HEK293 (cell line): ENCODE measurements at regions not wholly inside any gene's neighbourhood (a gene's known extent, or its start where the extent isn't known, plus 50 kb on each side); places are given as distances from the start of the nearest gene placed in this dataset.

Experiments
- KLF16 ChIP-seq: fragments of 450-650 bp; formaldehyde crosslinking; IDR thresholded peaks from 2 replicates; pipeline ENCODE4 v1.5.1; 2017; ENCODE audit warnings: missing biosample characterization, missing genetic modification characterization
- ZNF211 ChIP-seq: fragments of 450-650 bp; formaldehyde crosslinking; IDR thresholded peaks from 2 replicates; pipeline ENCODE4 v1.5.1; 2016; ENCODE audit warnings: low read depth, missing biosample characterization, missing genetic modification characterization
- ZNF274 ChIP-seq, 2 experiments: fragments of 200-500 bp in 1 of 2; fragments of 450-650 bp in 1 of 2; sonication (Bioruptor generic) in 1 of 2; formaldehyde crosslinking in 1 of 2; IDR thresholded peaks; 2 replicates each; pipeline versions ENCODE4 v1.5.1 to v1.6.1; 2014 to 2016; ENCODE audit warnings: borderline replicate concordance in 1 of 2, inconsistent platforms in 1 of 2, low read length in 1 of 2, missing biosample characterization in 1 of 2, missing genetic modification characterization in 1 of 2
- ZNF324 ChIP-seq: fragments of 450-650 bp; formaldehyde crosslinking; IDR thresholded peaks from 2 replicates; pipeline ENCODE4 v1.5.1; 2016; ENCODE audit warnings: missing biosample characterization, missing genetic modification characterization
- ZNF341 ChIP-seq: fragments of 450-650 bp; formaldehyde crosslinking; IDR thresholded peaks from 2 replicates; pipeline ENCODE4; 2016; ENCODE audit warnings: low read depth, missing biosample characterization, missing genetic modification characterization
- ZNF701 ChIP-seq: fragments of 450-650 bp; formaldehyde crosslinking; IDR thresholded peaks from 2 replicates; pipeline ENCODE4 v1.5.1; 2016; ENCODE audit warnings: missing biosample characterization, missing genetic modification characterization
- ZNF707 ChIP-seq: fragments of 450-650 bp; formaldehyde crosslinking; IDR thresholded peaks from 2 replicates; pipeline ENCODE4 v1.5.1; 2016; ENCODE audit warnings: missing biosample characterization, missing genetic modification characterization
- TF ChIP-seq, protein P1 (sequence below): sonication (generic); formaldehyde crosslinking; IDR thresholded peaks from 2 replicates; pipeline ENCODE4 v1.8.1; 2022; ENCODE audit warnings: mild to moderate bottlenecking, moderate library complexity, missing genetic modification reagents
- TF ChIP-seq, protein P2 (sequence below): fragments of 450-650 bp; formaldehyde crosslinking; IDR thresholded peaks from 2 replicates; pipeline ENCODE4 v1.5.1; 2017; ENCODE audit warnings: missing biosample characterization, missing genetic modification characterization
- TF ChIP-seq, protein P3 (sequence below): IDR thresholded peaks from 2 replicates; pipeline ENCODE4 v1.6.1; 2011; ENCODE audit warnings: mild to moderate bottlenecking, low read depth, low read length, borderline replicate concordance
- TF ChIP-seq, protein P4 (sequence below): fragments of 450-650 bp; formaldehyde crosslinking; IDR thresholded peaks from 2 replicates; pipeline ENCODE4 v1.5.1; 2016; ENCODE audit warnings: missing biosample characterization, missing genetic modification characterization
- TF ChIP-seq, protein P5 (sequence below): fragments of 450-650 bp; formaldehyde crosslinking; IDR thresholded peaks from 2 replicates; pipeline ENCODE4 v1.5.1; 2016; ENCODE audit warnings: missing biosample characterization, missing genetic modification characterization
- TF ChIP-seq, protein P6 (sequence below): fragments of 450-650 bp; formaldehyde crosslinking; IDR thresholded peaks from 2 replicates; pipeline ENCODE4 v1.5.1; 2016; ENCODE audit warnings: missing biosample characterization, missing genetic modification characterization

DNA sequence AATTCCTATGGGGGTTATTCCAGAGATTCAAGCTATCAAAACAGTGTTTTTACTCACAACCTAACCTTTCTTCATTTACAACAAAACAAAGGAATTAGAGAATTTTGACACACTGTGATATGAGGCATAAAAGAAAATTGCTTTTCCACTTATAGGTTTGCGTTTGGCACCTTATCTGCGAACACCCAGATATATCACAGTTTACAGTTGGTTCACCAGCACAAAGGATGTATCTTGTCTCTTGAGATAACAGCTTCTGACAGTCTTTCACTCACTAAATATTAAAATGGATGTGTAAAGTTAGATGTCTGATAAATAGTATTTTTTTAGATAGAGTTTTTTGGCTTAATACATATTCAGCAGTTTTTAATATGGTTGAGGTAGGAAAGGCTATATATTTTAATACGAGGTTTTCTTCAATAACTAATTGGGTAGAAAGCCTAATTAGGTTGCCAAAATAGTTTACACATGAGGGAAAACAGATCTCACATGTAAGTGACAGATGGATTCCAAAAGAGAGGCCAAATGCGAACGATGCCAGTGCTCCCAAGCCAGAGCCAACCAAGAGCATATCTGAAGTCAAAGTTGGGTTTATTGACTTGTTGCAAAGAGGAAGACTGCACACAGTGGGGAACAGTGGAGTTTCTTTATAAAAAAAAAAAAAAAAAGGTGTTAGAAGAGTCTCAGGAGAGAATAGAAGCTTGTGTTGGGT, 1495.2 kb downstream of the MAT2B start:
- TF ChIP-seq, protein P1, sequence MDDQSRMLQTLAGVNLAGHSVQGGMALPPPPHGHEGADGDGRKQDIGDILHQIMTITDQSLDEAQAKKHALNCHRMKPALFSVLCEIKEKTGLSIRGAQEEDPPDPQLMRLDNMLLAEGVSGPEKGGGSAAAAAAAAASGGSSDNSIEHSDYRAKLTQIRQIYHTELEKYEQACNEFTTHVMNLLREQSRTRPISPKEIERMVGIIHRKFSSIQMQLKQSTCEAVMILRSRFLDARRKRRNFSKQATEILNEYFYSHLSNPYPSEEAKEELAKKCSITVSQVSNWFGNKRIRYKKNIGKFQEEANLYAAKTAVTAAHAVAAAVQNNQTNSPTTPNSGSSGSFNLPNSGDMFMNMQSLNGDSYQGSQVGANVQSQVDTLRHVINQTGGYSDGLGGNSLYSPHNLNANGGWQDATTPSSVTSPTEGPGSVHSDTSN (CRISPR knock-in tag): no peak
- TF ChIP-seq ZNF707 (tag by site-specific recombination) (no peak), ZNF274 (IDR thresholded peaks at IDR 0.05; ENCODE audit: low read length) (no peak), ZNF274 (tag by site-specific recombination; IDR thresholded peaks at IDR 0.05; ENCODE audit: borderline replicate concordance) (no peak), ZNF324 (tag by site-specific recombination) (no peak), ZNF701 (tag by site-specific recombination) (no peak), KLF16 (tag by site-specific recombination) (no peak), ZNF211 (tag by site-specific recombination) (no peak), ZNF341 (no peak)
- TF ChIP-seq, protein P2, sequence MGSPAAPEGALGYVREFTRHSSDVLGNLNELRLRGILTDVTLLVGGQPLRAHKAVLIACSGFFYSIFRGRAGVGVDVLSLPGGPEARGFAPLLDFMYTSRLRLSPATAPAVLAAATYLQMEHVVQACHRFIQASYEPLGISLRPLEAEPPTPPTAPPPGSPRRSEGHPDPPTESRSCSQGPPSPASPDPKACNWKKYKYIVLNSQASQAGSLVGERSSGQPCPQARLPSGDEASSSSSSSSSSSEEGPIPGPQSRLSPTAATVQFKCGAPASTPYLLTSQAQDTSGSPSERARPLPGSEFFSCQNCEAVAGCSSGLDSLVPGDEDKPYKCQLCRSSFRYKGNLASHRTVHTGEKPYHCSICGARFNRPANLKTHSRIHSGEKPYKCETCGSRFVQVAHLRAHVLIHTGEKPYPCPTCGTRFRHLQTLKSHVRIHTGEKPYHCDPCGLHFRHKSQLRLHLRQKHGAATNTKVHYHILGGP (tag by site-specific recombination): no peak
- TF ChIP-seq, protein P3, sequence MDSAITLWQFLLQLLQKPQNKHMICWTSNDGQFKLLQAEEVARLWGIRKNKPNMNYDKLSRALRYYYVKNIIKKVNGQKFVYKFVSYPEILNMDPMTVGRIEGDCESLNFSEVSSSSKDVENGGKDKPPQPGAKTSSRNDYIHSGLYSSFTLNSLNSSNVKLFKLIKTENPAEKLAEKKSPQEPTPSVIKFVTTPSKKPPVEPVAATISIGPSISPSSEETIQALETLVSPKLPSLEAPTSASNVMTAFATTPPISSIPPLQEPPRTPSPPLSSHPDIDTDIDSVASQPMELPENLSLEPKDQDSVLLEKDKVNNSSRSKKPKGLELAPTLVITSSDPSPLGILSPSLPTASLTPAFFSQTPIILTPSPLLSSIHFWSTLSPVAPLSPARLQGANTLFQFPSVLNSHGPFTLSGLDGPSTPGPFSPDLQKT: no peak
- TF ChIP-seq, protein P4, sequence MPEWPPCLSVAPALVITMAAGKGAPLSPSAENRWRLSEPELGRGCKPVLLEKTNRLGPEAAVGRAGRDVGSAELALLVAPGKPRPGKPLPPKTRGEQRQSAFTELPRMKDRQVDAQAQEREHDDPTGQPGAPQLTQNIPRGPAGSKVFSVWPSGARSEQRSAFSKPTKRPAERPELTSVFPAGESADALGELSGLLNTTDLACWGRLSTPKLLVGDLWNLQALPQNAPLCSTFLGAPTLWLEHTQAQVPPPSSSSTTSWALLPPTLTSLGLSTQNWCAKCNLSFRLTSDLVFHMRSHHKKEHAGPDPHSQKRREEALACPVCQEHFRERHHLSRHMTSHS (tag by site-specific recombination): no peak
- TF ChIP-seq, protein P5, sequence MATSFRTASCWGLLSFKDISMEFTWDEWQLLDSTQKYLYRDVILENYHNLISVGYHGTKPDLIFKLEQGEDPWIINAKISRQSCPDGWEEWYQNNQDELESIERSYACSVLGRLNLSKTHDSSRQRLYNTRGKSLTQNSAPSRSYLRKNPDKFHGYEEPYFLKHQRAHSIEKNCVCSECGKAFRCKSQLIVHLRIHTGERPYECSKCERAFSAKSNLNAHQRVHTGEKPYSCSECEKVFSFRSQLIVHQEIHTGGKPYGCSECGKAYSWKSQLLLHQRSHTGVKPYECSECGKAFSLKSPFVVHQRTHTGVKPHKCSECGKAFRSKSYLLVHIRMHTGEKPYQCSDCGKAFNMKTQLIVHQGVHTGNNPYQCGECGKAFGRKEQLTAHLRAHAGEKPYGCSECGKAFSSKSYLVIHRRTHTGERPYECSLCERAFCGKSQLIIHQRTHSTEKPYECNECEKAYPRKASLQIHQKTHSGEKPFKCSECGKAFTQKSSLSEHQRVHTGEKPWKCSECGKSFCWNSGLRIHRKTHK (tag by site-specific recombination): no peak
- TF ChIP-seq, protein P6, sequence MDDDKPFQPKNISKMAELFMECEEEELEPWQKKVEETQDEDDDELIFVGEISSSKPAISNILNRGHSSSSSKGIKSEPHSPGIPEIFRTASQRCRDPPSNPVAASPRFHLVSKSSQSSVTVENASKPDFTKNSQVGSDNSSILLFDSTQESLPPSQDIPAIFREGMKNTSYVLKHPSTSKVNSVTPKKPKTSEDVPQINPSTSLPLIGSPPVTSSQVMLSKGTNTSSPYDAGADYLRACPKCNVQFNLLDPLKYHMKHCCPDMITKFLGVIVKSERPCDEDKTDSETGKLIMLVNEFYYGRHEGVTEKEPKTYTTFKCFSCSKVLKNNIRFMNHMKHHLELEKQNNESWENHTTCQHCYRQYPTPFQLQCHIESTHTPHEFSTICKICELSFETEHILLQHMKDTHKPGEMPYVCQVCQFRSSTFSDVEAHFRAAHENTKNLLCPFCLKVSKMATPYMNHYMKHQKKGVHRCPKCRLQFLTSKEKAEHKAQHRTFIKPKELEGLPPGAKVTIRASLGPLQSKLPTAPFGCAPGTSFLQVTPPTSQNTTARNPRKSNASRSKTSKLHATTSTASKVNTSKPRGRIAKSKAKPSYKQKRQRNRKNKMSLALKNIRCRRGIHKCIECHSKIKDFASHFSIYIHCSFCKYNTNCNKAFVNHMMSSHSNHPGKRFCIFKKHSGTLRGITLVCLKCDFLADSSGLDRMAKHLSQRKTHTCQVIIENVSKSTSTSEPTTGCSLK (tag by site-specific recombination): no peak
